ENCODE measurements at regions not wholly inside any gene's neighbourhood (a gene's known extent, or its start where the extent isn't known, plus 50 kb on each side); places are given as distances from the start of the nearest gene placed in this dataset.
"Not testable (repeated sequence)": the region's sequence is repeated elsewhere in the genome, so short reads cannot be mapped to it uniquely, and the experiment has no call there.

GRCh38 chr3:25844891-25845290 lies 55.0 kb downstream of the OXSM start:
- no peak for FAIRE-seq
- TF ChIP-seq TAF1 (IDR thresholded peaks at IDR 0.05; ENCODE audit: low read depth, low read length) (no peak), POLR2AphosphoS5 (IDR thresholded peaks at IDR 0.05; ENCODE audit: low read depth, low read length) (no peak), POLR2A (IDR thresholded peaks at IDR 0.05; ENCODE audit: low read depth, low read length) (no peak), POU2F2 (IDR thresholded peaks at IDR 0.05; ENCODE audit: low read depth, low read length) (no peak), SPI1 (IDR thresholded peaks at IDR 0.05; ENCODE audit: low read depth, low read length) (no peak), PAX5 (IDR thresholded peaks at IDR 0.05; ENCODE audit: insufficient read depth, low read length, severe bottlenecking) (no peak)

GRCh38 chr3:25846282-25846681 lies 56.4 kb downstream of the OXSM start:
- DNase-seq (ENCODE audit: insufficient read length, low spot score) (no peak), FAIRE-seq (no peak)
- no peak for TF ChIP-seq TAF1 (IDR thresholded peaks at IDR 0.05; ENCODE audit: low read depth, low read length)
- TF ChIP-seq POLR2A (IDR thresholded peaks at IDR 0.05; ENCODE audit: low read depth, low read length), result no peak
- TF ChIP-seq POU2F2 (IDR thresholded peaks at IDR 0.05; ENCODE audit: low read depth, low read length), result no peak
- TF ChIP-seq PAX5 (IDR thresholded peaks at IDR 0.05; ENCODE audit: insufficient read depth, low read length, severe bottlenecking), result no peak
- no peak for TF ChIP-seq POLR2AphosphoS5 (IDR thresholded peaks at IDR 0.05; ENCODE audit: low read depth, low read length)
- TF ChIP-seq SPI1 (IDR thresholded peaks at IDR 0.05; ENCODE audit: low read depth, low read length), result no peak

More at GRCh38 chr3:25844891-25845290, 55.0 kb downstream of the OXSM start:
- no peak for DNase-seq (ENCODE audit: insufficient read length, low spot score)

GRCh38 chr3:25849091-25849490 lies 59.2 kb downstream of the OXSM start:
- TF ChIP-seq POU2F2 (IDR thresholded peaks at IDR 0.05; ENCODE audit: low read depth, low read length), result no peak
- TF ChIP-seq POLR2AphosphoS5 (IDR thresholded peaks at IDR 0.05; ENCODE audit: low read depth, low read length), result no peak
- no peak for TF ChIP-seq TAF1 (IDR thresholded peaks at IDR 0.05; ENCODE audit: low read depth, low read length)
- no peak for TF ChIP-seq SPI1 (IDR thresholded peaks at IDR 0.05; ENCODE audit: low read depth, low read length)
- no peak for TF ChIP-seq POLR2A (IDR thresholded peaks at IDR 0.05; ENCODE audit: low read depth, low read length)
- no peak for TF ChIP-seq PAX5 (IDR thresholded peaks at IDR 0.05; ENCODE audit: insufficient read depth, low read length, severe bottlenecking)
- DNase-seq (ENCODE audit: insufficient read length, low spot score) (no peak), FAIRE-seq (no peak)

GRCh38 chr3:25849641-25850385 lies 59.9 kb downstream of the OXSM start:
- DNase-seq (ENCODE audit: insufficient read length, low spot score), result no peak
- FAIRE-seq, result no peak
- TF ChIP-seq POLR2AphosphoS5 (IDR thresholded peaks at IDR 0.05; ENCODE audit: low read depth, low read length) (no peak), PAX5 (IDR thresholded peaks at IDR 0.05; ENCODE audit: insufficient read depth, low read length, severe bottlenecking) (no peak), POLR2A (IDR thresholded peaks at IDR 0.05; ENCODE audit: low read depth, low read length) (no peak), POU2F2 (IDR thresholded peaks at IDR 0.05; ENCODE audit: low read depth, low read length) (no peak), TAF1 (IDR thresholded peaks at IDR 0.05; ENCODE audit: low read depth, low read length) (no peak), SPI1 (IDR thresholded peaks at IDR 0.05; ENCODE audit: low read depth, low read length) (no peak)

- not testable (repeated sequence) for DNase-seq (ENCODE audit: insufficient read length, low spot score); FAIRE-seq
Measured at GRCh38 chr3:25851693-25852259, 61.9 kb downstream of the OXSM start.

GRCh38 chr3:25854214-25854613 lies 64.3 kb downstream of the OXSM start:
- FAIRE-seq, result no peak
- TF ChIP-seq TAF1 (IDR thresholded peaks at IDR 0.05; ENCODE audit: low read depth, low read length) (no peak), POLR2A (IDR thresholded peaks at IDR 0.05; ENCODE audit: low read depth, low read length) (no peak), SPI1 (IDR thresholded peaks at IDR 0.05; ENCODE audit: low read depth, low read length) (no peak), POLR2AphosphoS5 (IDR thresholded peaks at IDR 0.05; ENCODE audit: low read depth, low read length) (no peak), POU2F2 (IDR thresholded peaks at IDR 0.05; ENCODE audit: low read depth, low read length) (no peak), PAX5 (IDR thresholded peaks at IDR 0.05; ENCODE audit: insufficient read depth, low read length, severe bottlenecking) (no peak)
- DNase-seq (ENCODE audit: insufficient read length, low spot score), result no peak

GRCh38 chr3:25854635-25855034 lies 64.7 kb downstream of the OXSM start:
- FAIRE-seq (no peak), DNase-seq (ENCODE audit: insufficient read length, low spot score) (no peak)
- TF ChIP-seq SPI1 (IDR thresholded peaks at IDR 0.05; ENCODE audit: low read depth, low read length) (no peak), TAF1 (IDR thresholded peaks at IDR 0.05; ENCODE audit: low read depth, low read length) (no peak), POLR2AphosphoS5 (IDR thresholded peaks at IDR 0.05; ENCODE audit: low read depth, low read length) (no peak), POU2F2 (IDR thresholded peaks at IDR 0.05; ENCODE audit: low read depth, low read length) (no peak), PAX5 (IDR thresholded peaks at IDR 0.05; ENCODE audit: insufficient read depth, low read length, severe bottlenecking) (no peak), POLR2A (IDR thresholded peaks at IDR 0.05; ENCODE audit: low read depth, low read length) (no peak)

- no peak for DNase-seq (ENCODE audit: insufficient read length, low spot score)
- no peak for FAIRE-seq
- TF ChIP-seq POLR2A (IDR thresholded peaks at IDR 0.05; ENCODE audit: low read depth, low read length) (no peak), TAF1 (IDR thresholded peaks at IDR 0.05; ENCODE audit: low read depth, low read length) (no peak), SPI1 (IDR thresholded peaks at IDR 0.05; ENCODE audit: low read depth, low read length) (no peak), POLR2AphosphoS5 (IDR thresholded peaks at IDR 0.05; ENCODE audit: low read depth, low read length) (no peak), PAX5 (IDR thresholded peaks at IDR 0.05; ENCODE audit: insufficient read depth, low read length, severe bottlenecking) (no peak), POU2F2 (IDR thresholded peaks at IDR 0.05; ENCODE audit: low read depth, low read length) (no peak)
Measured at GRCh38 chr3:25855266-25855784, 65.4 kb downstream of the OXSM start.

GRCh38 chr3:25856902-25857518 lies 67.1 kb downstream of the OXSM start:
- DNase-seq (ENCODE audit: insufficient read length, low spot score) (peak; percentile 32), FAIRE-seq (peak; percentile 61)
- no peak for TF ChIP-seq TAF1 (IDR thresholded peaks at IDR 0.05; ENCODE audit: low read depth, low read length)
- TF ChIP-seq PAX5 (IDR thresholded peaks at IDR 0.05; ENCODE audit: insufficient read depth, low read length, severe bottlenecking), result no peak
- TF ChIP-seq SPI1 (IDR thresholded peaks at IDR 0.05; ENCODE audit: low read depth, low read length), result no peak
- TF ChIP-seq POLR2A (IDR thresholded peaks at IDR 0.05; ENCODE audit: low read depth, low read length), result no peak
- TF ChIP-seq POU2F2 (IDR thresholded peaks at IDR 0.05; ENCODE audit: low read depth, low read length), result no peak
- no peak for TF ChIP-seq POLR2AphosphoS5 (IDR thresholded peaks at IDR 0.05; ENCODE audit: low read depth, low read length)

All from GM12891 (cell line).